OCI-LY3 (cell line): ENCODE measurements at regions not wholly inside any gene's neighbourhood (a gene's known extent, or its start where the extent isn't known, plus 50 kb on each side); places are given as distances from the start of the nearest gene placed in this dataset.
"Not testable (repeated sequence)": the region's sequence is repeated elsewhere in the genome, so short reads cannot be mapped to it uniquely, and the experiment has no call there.

Experiments used
- EZH2phosphoT487 ChIP-seq: fragments of 200-600 bp; shearing (Covaris generic); IDR thresholded peaks from 2 replicates; pipeline ENCODE4 v1.6.1; 2018; ENCODE audit warnings: antibody characterized with exemption, mixed run types, low read depth
- TF ChIP-seq, protein P1 (sequence below): fragments of 200-600, 300-600 bp; sonication (generic); IDR thresholded peaks from 2 replicates; pipeline ENCODE4 v1.5.1; 2014; ENCODE audit warnings: antibody characterized with exemption, low read length, low read depth

DNA sequence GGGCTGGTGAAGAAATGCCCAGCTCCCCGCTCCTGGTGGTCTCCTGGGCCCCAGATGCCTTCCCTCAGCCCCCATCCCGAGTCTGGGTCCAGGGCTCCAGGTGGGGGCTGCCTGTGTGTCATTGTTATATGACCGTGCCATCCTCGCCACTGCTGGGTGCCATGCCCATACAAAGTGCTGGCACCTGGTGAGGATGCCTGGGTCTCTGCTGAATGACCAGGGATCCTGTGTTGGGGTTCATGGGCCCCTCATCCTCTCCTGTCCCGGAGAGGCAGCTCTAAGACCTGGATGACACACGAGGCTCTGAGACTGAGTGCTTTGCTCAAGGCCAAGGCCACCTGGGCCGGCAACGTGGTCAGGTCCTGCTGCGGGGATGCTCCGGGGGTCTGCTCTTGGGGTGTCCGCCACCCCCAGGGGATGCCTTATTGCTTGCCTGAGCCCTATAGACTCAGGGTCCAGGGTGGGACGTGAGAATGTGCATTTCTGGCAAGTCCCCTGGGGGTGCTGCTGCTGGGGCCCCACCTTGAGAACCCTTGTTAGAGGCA is 206.9 kb downstream of the LAT start:
- TF ChIP-seq, protein P1, sequence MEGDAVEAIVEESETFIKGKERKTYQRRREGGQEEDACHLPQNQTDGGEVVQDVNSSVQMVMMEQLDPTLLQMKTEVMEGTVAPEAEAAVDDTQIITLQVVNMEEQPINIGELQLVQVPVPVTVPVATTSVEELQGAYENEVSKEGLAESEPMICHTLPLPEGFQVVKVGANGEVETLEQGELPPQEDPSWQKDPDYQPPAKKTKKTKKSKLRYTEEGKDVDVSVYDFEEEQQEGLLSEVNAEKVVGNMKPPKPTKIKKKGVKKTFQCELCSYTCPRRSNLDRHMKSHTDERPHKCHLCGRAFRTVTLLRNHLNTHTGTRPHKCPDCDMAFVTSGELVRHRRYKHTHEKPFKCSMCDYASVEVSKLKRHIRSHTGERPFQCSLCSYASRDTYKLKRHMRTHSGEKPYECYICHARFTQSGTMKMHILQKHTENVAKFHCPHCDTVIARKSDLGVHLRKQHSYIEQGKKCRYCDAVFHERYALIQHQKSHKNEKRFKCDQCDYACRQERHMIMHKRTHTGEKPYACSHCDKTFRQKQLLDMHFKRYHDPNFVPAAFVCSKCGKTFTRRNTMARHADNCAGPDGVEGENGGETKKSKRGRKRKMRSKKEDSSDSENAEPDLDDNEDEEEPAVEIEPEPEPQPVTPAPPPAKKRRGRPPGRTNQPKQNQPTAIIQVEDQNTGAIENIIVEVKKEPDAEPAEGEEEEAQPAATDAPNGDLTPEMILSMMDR: not testable (repeated sequence)
- not testable (repeated sequence) for TF ChIP-seq EZH2phosphoT487
